MM.1S (cell line): ENCODE measurements at regions not wholly inside any gene's neighbourhood (a gene's known extent, or its start where the extent isn't known, plus 50 kb on each side); places are given as distances from the start of the nearest gene placed in this dataset.

Experiments
- DNase-seq: peaks from one replicate; pipeline ENCODE4 v3.0.0-alpha.2; 2015
- H2AFZ ChIP-seq: fragments of 300-600 bp; sonication (generic); 2 replicates; pipeline ENCODE4 v1.6.0; 2016; ENCODE audit warnings: antibody characterized with exemption, low read length
- H3F3A ChIP-seq: fragments of 300-600 bp; sonication (generic); 2 replicates; pipeline ENCODE4 v1.6.1; 2016; ENCODE audit warnings: mild to moderate bottlenecking, antibody characterized with exemption, low read length, moderate library complexity, mixed read lengths; ENCODE audit not compliant: insufficient read depth
- H3K27ac ChIP-seq: fragments of 300-600 bp; sonication (generic); 2 replicates; pipeline ENCODE4 v1.5.1; 2016; ENCODE audit warnings: mild to moderate bottlenecking, low read length
- H3K27me3 ChIP-seq: fragments of 300-600 bp; sonication (generic); replicated peaks from 2 replicates; pipeline ENCODE4 v1.6.0; 2016; ENCODE audit warnings: low read length; ENCODE audit not compliant: insufficient read depth
- H3K36me3 ChIP-seq: fragments of 300-600 bp; sonication (generic); replicated peaks from 2 replicates; pipeline ENCODE4 v1.6.1; 2016; ENCODE audit warnings: mild to moderate bottlenecking, low read length, mixed read lengths; ENCODE audit not compliant: insufficient read depth
- H3K4me1 ChIP-seq: fragments of 300-600 bp; sonication (generic); 2 replicates; pipeline ENCODE4 v1.6.1; 2016; ENCODE audit warnings: low read length, mixed read lengths
- H3K4me2 ChIP-seq: fragments of 300-600 bp; sonication (generic); 2 replicates; pipeline ENCODE4 v1.6.0; 2016; ENCODE audit warnings: low read depth, low read length
- H3K4me3 ChIP-seq: fragments of 300-600 bp; sonication (generic); 2 replicates; pipeline ENCODE4 v1.5.1; 2016; ENCODE audit warnings: low read length, mixed read lengths
- H3K79me2 ChIP-seq: fragments of 300-600 bp; sonication (generic); 2 replicates; pipeline ENCODE4 v1.6.1; 2016; ENCODE audit warnings: mixed run types, low read length, mixed read lengths
- H3K9ac ChIP-seq: fragments of 300-600 bp; sonication (generic); 2 replicates; pipeline ENCODE4 v1.6.1; 2016; ENCODE audit warnings: low read length, mixed read lengths
- H3K9me2 ChIP-seq: fragments of 300-600 bp; sonication (generic); replicated peaks from 2 replicates; pipeline ENCODE4 v1.6.1; 2016; ENCODE audit warnings: mild to moderate bottlenecking, low read length, mixed read lengths; ENCODE audit not compliant: insufficient read depth
- H3K9me3 ChIP-seq: fragments of 300-600 bp; sonication (generic); replicated peaks from 2 replicates; pipeline ENCODE4 v1.6.1; 2016; ENCODE audit warnings: mild to moderate bottlenecking, low read length, mixed read lengths; ENCODE audit not compliant: insufficient read depth
- H4K20me1 ChIP-seq: fragments of 300-600 bp; sonication (generic); 2 replicates; pipeline ENCODE4 v1.6.1; 2016; ENCODE audit warnings: mild to moderate bottlenecking, low read length, moderate library complexity, mixed read lengths; ENCODE audit not compliant: insufficient read depth
- EZH2 ChIP-seq: fragments of 300-600 bp; sonication (generic); optimal IDR thresholded peaks from 2 replicates; pipeline ENCODE3; 2017; ENCODE audit warnings: low read depth, mild to moderate bottlenecking, antibody characterized with exemption, low read length, mixed read lengths
- EZH2phosphoT487 ChIP-seq: fragments of 300-600 bp; sonication (generic); IDR thresholded peaks from 2 replicates; pipeline ENCODE4 v1.6.1; 2018; ENCODE audit warnings: antibody characterized with exemption, low read length
- TF ChIP-seq, protein P1 (sequence below): fragments of 300-600 bp; sonication (generic); IDR thresholded peaks from 2 replicates; pipeline ENCODE4 v1.5.1; 2016; ENCODE audit warnings: antibody characterized with exemption, low read length, mixed read lengths

DNA sequence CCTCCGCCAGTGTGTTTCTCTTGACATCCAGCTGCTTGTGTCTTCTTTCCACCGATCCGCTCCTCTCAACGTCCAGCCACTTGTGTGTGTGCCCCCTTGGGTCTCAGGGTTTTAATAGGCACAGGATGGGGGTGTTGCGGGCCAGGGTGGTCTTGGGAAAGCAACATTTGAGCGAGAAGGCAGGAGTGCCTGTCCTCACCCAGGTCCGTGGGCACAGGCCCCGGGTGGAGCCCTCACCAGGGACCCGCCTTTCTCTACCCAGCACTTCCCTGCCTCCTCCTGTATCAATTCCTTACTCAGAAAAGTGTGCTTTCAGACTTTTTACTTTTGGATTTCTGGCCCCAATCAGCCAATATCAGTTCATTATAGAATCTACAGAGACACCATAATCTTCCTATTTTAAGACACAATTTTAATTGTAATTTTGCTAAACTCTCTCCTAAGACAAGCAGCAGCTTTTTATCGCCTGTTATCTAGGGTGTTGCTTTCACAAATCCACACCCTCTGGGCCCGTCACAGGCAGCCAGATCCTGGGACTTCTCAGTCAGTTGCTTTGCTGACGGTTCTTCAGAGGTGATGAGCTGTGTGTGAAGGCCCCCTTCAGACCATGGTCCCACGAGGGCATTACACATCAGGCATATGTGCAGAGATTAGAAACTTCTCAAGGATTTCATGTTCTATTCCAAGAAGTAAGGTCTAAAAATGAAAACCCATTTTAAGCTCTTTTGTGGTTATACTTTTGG lies 96.0 kb upstream of the FHL2 start:
- Histone ChIP-seq H3F3A (no peaks in the 10 kb centered on the region), H3K27me3 (no peaks in the 10 kb centered on the region), H3K4me2 (no peak overlapping the region), H3K4me1 (no peaks in the 10 kb centered on the region), H3K79me2 (no peaks in the 10 kb centered on the region), H3K9ac (no peak overlapping the region), H3K4me3 (no peak overlapping the region), H3K9me3 (no peaks in the 10 kb centered on the region), H4K20me1 (no peaks in the 10 kb centered on the region), H2AFZ (no peak overlapping the region), H3K27ac (no peak overlapping the region), H3K9me2 (no peaks in the 10 kb centered on the region), H3K36me3 (no peaks in the 10 kb centered on the region)
- no peak for DNase-seq
- TF ChIP-seq EZH2phosphoT487 (no peak), EZH2 (no peak)
- TF ChIP-seq, protein P1, sequence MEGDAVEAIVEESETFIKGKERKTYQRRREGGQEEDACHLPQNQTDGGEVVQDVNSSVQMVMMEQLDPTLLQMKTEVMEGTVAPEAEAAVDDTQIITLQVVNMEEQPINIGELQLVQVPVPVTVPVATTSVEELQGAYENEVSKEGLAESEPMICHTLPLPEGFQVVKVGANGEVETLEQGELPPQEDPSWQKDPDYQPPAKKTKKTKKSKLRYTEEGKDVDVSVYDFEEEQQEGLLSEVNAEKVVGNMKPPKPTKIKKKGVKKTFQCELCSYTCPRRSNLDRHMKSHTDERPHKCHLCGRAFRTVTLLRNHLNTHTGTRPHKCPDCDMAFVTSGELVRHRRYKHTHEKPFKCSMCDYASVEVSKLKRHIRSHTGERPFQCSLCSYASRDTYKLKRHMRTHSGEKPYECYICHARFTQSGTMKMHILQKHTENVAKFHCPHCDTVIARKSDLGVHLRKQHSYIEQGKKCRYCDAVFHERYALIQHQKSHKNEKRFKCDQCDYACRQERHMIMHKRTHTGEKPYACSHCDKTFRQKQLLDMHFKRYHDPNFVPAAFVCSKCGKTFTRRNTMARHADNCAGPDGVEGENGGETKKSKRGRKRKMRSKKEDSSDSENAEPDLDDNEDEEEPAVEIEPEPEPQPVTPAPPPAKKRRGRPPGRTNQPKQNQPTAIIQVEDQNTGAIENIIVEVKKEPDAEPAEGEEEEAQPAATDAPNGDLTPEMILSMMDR: no peak

DNA sequence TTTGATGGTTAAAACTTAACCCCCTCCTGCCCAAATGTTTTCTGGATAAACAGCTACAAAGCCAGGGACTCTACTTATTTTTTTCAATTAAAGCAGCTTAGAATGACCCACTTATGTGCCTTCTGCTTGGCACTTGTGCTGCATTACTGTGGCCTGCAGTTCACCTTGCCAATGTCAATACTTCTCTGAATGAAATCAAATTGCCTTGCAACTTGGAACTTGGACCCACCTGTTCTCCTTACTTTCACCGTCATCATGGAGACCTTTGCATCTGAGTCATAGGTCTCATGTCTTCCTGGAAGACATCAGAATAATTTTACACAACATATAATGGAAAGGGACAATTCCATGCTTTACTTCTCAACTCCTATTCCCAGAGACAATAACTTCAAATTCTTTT lies 92.1 kb upstream of the FHL2 start:
- Histone ChIP-seq H3K4me1 (no peaks in the 10 kb centered on the region), H3F3A (no peaks in the 10 kb centered on the region), H3K4me3 (no peak overlapping the region), H3K4me2 (no peak overlapping the region), H3K9me2 (no peaks in the 10 kb centered on the region), H4K20me1 (no peaks in the 10 kb centered on the region), H3K27me3 (no peaks in the 10 kb centered on the region), H3K36me3 (no peaks in the 10 kb centered on the region), H3K79me2 (no peaks in the 10 kb centered on the region), H3K27ac (no peak overlapping the region), H3K9ac (no peak overlapping the region), H3K9me3 (no peaks in the 10 kb centered on the region), H2AFZ (no peak overlapping the region)
- no peak for DNase-seq
- TF ChIP-seq, protein P1: no peak
- TF ChIP-seq EZH2 (no peak), EZH2phosphoT487 (no peak)

DNA sequence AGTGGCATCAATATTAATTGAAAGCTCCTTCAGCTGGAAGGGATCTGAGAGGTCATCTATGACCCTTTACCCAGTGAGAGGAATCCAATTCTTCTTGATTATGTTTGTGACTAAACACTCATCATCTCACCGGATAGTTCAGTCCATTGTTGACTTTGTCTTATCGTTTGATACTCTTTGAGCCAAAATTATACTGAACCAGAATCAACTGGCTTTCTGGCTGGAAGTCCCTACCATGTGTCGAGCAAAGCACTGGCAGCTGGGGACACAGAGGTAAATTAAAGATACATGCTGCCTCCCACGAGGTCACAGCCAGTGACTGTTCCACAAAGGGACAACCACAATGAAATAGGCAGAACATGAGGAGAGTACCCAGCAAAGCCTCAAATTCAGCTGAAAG lies 91.4 kb upstream of the FHL2 start:
- no peaks in the 10 kb centered on the region for H3K27me3 ChIP-seq
- H3K4me1 ChIP-seq: no peaks in the 10 kb centered on the region
- H3K4me3 ChIP-seq: no peak overlapping the region
- no peaks in the 10 kb centered on the region for H3F3A ChIP-seq
- no peaks in the 10 kb centered on the region for H3K9me3 ChIP-seq
- H3K9ac ChIP-seq: no peak overlapping the region
- H3K36me3 ChIP-seq: no peaks in the 10 kb centered on the region
- H3K4me2 ChIP-seq: no peak overlapping the region
- no peak for DNase-seq
- H3K79me2 ChIP-seq: no peaks in the 10 kb centered on the region
- H3K9me2 ChIP-seq: no peaks in the 10 kb centered on the region
- no peaks in the 10 kb centered on the region for H4K20me1 ChIP-seq
- no peak for TF ChIP-seq EZH2
- TF ChIP-seq, protein P1: no peak
- no peak for TF ChIP-seq EZH2phosphoT487
- H3K27ac ChIP-seq: no peak overlapping the region
- H2AFZ ChIP-seq: no peak overlapping the region; the same call in 1 of the 2 replicates
